ENCODE measurements at regions not wholly inside any gene's neighbourhood (a gene's known extent, or its start where the extent isn't known, plus 50 kb on each side); places are given as distances from the start of the nearest gene placed in this dataset.

DNA sequence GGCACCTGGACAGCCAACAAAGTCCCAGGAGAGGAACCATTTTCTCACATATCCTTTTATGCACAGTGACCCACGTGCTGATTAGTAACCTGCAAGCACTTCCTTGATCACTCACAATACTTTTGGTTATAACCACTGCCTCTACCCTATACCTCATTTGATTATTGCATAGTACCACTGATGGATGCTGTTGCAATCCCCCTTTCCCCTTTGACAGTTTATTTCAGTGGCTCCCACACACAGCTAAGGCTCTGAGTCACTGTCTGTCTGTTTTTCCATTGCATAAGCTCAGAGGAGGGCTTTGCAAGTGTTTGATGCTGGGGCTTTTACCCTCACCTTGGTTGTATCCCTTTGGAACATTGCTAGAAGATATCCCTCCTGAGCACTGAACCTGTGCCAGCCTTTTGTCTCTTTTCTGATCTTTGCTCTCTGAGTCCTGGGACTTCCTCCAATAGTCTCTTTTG, 101.7 kb upstream of the RBBP8 start:
- H3K36me3 Mint-ChIP-seq = no peaks in the 10 kb centered on the region
- H3K4me1 ChIP-seq (ENCODE audit: control insufficient read depth in 1 of 2, extremely low read depth in 1 of 2, insufficient read depth in 2 of 2, low read length in 2 of 2) = no peaks in the 10 kb centered on the region
- H3K4me1 Mint-ChIP-seq = no peaks in the 10 kb centered on the region
- H3K9me3 Mint-ChIP-seq = peaks cover 0 to 8% (median 0%) of the 10 kb centered on the region in 3 donors
- CTCF ChIA-PET = no interaction called here
- H3K27ac Mint-ChIP-seq = no peak overlapping the region
- ATAC-seq (replicated peaks in 1 of 4) = no peak
- H3K4me3 Mint-ChIP-seq = no peak overlapping the region
- no peaks in the 10 kb centered on the region for H3K36me3 ChIP-seq (ENCODE audit: control insufficient read depth in 2 of 2, extremely low read depth in 1 of 2, insufficient read depth in 1 of 2, low read length in 1 of 2)
- no peak overlapping the region for H3K4me3 ChIP-seq (ENCODE audit: control insufficient read depth in 1 of 2, extremely low read depth in 1 of 2, low read length in 1 of 2)
- DNase-seq = no peak
- POLR2A ChIA-PET = no interaction called here
- H3K9me3 ChIP-seq = no peaks in the 10 kb centered on the region
- 0% methylated on average over 1 of the region's 1 CpG for WGBS (ENCODE audit: insufficient coverage)
- H3K27me3 ChIP-seq (replicated peaks in 1 of 2; ENCODE audit: control insufficient read depth in 2 of 2, extremely low read depth in 1 of 2, insufficient read depth in 2 of 2, low read length in 1 of 2) = no peaks in the 10 kb centered on the region
- peaks cover 33 to 35% of the 10 kb centered on the region in 2 donors for H3K27me3 Mint-ChIP-seq
- H3K27ac ChIP-seq (ENCODE audit: low read length) = no peak overlapping the region

DNA sequence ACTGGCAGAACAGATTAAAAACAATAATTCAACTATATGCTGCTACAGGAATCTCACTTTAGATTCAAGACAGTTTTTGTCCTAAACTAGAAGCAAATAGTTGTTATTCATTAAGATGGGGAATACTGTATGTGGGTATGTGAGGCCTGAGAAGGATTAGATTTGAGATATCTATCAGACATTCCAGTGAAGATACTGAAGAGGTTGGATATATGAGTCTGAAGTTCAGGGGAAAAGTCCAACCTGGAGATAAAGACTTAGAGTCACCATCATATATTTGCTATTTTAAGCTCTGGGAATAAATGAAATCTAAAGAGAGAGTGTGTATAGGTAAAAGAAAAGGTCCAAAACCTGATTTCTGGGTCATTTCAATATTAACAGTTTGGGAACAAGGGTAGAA, 96.2 kb upstream of the RBBP8 start:
- H3K9me3 ChIP-seq = no peaks in the 10 kb centered on the region
- POLR2A ChIA-PET = no interaction called here
- Mint-ChIP-seq H3K27me3 (peaks cover 9 to 10% of the 10 kb centered on the region in 2 donors), H3K9me3 (no peaks in the 10 kb centered on the region), H3K27ac (no peak overlapping the region), H3K4me3 (no peak overlapping the region), H3K4me1 (no peaks in the 10 kb centered on the region), H3K36me3 (no peaks in the 10 kb centered on the region)
- DNase-seq (no peak), ATAC-seq (replicated peaks in 1 of 4) (no peak)
- no peaks in the 10 kb centered on the region for H3K27me3 ChIP-seq (replicated peaks in 1 of 2; ENCODE audit: control insufficient read depth in 2 of 2, extremely low read depth in 1 of 2, insufficient read depth in 2 of 2, low read length in 1 of 2)
- H3K4me1 ChIP-seq (ENCODE audit: control insufficient read depth in 1 of 2, extremely low read depth in 1 of 2, insufficient read depth in 2 of 2, low read length in 2 of 2) = peaks cover 0 to 4% of the 10 kb centered on the region in 2 experiments
- no peak overlapping the region for H3K27ac ChIP-seq (ENCODE audit: low read length)
- CTCF ChIA-PET = no interaction called here
- H3K36me3 ChIP-seq (ENCODE audit: control insufficient read depth in 2 of 2, extremely low read depth in 1 of 2, insufficient read depth in 1 of 2, low read length in 1 of 2) = no peaks in the 10 kb centered on the region
- H3K4me3 ChIP-seq (ENCODE audit: control insufficient read depth in 1 of 2, extremely low read depth in 1 of 2, low read length in 1 of 2) = no peak overlapping the region

DNA sequence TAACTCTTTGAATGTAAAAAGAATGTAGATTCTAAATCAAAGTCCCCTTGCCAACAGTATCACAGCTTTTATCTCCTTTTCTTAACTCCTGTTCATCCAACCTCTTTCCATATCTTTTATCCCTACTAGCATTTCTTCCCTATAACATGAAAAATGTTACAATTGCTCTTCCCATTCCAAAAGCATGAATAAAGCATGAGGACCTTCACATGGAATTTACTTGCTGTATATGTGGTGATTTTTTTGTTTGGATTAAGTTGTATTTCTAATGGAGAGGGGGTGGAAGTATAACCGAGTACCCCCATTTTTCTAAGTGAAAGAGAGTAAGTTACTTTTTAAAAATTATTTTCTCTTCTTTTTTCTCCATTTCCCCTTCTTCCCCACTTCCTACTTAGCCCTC, 94.9 kb upstream of the RBBP8 start:
- Histone ChIP-seq H3K27me3 (replicated peaks in 1 of 2; ENCODE audit: control insufficient read depth in 2 of 2, extremely low read depth in 1 of 2, insufficient read depth in 2 of 2, low read length in 1 of 2) (no peaks in the 10 kb centered on the region), H3K4me3 (ENCODE audit: control insufficient read depth in 1 of 2, extremely low read depth in 1 of 2, low read length in 1 of 2) (no peak overlapping the region), H3K36me3 (ENCODE audit: control insufficient read depth in 2 of 2, extremely low read depth in 1 of 2, insufficient read depth in 1 of 2, low read length in 1 of 2) (no peaks in the 10 kb centered on the region), H3K4me1 (ENCODE audit: control insufficient read depth in 1 of 2, extremely low read depth in 1 of 2, insufficient read depth in 2 of 2, low read length in 2 of 2) (peaks cover 0 to 4% of the 10 kb centered on the region in 2 experiments), H3K9me3 (no peaks in the 10 kb centered on the region), H3K27ac (ENCODE audit: low read length) (no peak overlapping the region)
- CTCF ChIA-PET = no interaction called here
- no CpG with 5 or more reads among the region's 1 CpG for WGBS (ENCODE audit: insufficient coverage)
- Mint-ChIP-seq H3K27me3 (peaks cover 3 to 6% of the 10 kb centered on the region in 2 donors), H3K27ac (no peak overlapping the region), H3K9me3 (no peaks in the 10 kb centered on the region), H3K36me3 (no peaks in the 10 kb centered on the region), H3K4me1 (no peaks in the 10 kb centered on the region), H3K4me3 (no peak overlapping the region)
- POLR2A ChIA-PET = no interaction called here
- ATAC-seq (replicated peaks in 1 of 4) (no peak), DNase-seq (no peak)

DNA sequence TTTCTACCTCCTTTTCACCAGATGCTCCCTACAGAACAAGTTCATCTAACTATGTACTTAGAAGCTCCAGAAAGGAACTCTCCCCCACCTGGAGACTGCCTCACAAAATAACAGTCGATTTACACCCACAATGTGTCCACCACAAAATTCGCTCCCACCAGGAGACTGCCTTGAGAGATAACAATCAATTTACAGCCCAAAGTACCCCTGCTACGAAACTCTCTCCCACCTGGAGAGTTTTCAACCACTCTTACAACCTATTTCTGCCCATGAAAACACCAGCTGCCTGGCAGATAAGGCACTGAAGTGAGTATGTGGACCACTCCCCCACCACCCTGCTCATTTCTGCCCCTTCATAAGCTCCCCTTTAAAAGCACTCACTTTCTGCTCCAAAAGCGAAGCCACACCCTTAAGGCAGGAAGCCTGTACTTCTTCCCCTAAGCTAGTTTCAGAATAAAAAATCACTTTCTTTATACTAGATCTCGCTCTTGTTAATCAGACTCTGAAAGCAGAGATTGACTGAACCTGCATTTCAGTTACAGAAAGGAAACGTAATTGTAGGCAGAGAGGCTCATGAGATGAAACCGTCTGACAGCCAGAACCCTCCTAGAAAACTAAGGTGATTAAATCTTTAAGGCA, 94.4 kb upstream of the RBBP8 start:
- Histone ChIP-seq H3K27ac (ENCODE audit: low read length) (no peak overlapping the region), H3K36me3 (ENCODE audit: control insufficient read depth in 2 of 2, extremely low read depth in 1 of 2, insufficient read depth in 1 of 2, low read length in 1 of 2) (no peaks in the 10 kb centered on the region), H3K9me3 (no peaks in the 10 kb centered on the region), H3K4me1 (ENCODE audit: control insufficient read depth in 1 of 2, extremely low read depth in 1 of 2, insufficient read depth in 2 of 2, low read length in 2 of 2) (peaks cover 0 to 4% of the 10 kb centered on the region in 2 experiments), H3K27me3 (replicated peaks in 1 of 2; ENCODE audit: control insufficient read depth in 2 of 2, extremely low read depth in 1 of 2, insufficient read depth in 2 of 2, low read length in 1 of 2) (no peaks in the 10 kb centered on the region), H3K4me3 (ENCODE audit: control insufficient read depth in 1 of 2, extremely low read depth in 1 of 2, low read length in 1 of 2) (no peak overlapping the region)
- Mint-ChIP-seq H3K27ac (no peak overlapping the region), H3K36me3 (no peaks in the 10 kb centered on the region), H3K9me3 (no peaks in the 10 kb centered on the region), H3K27me3 (peaks cover 0 to 6% of the 10 kb centered on the region in 2 donors), H3K4me1 (no peaks in the 10 kb centered on the region), H3K4me3 (no peak overlapping the region)
- DNase-seq = no peak
- POLR2A ChIA-PET = no interaction called here
- 28% methylated on average over 4 of the region's 7 CpGs for WGBS (ENCODE audit: insufficient coverage)
- CTCF ChIA-PET = interaction anchor here in 1 of 2 donors (0.7 kb wide), 1 partner anchor 40 kb away, joined by 3 read pairs; no protein-coding TSS in a partner anchor
- peak in 1 of 4 experiments; percentile 20 for ATAC-seq (replicated peaks in 1 of 4)

DNA sequence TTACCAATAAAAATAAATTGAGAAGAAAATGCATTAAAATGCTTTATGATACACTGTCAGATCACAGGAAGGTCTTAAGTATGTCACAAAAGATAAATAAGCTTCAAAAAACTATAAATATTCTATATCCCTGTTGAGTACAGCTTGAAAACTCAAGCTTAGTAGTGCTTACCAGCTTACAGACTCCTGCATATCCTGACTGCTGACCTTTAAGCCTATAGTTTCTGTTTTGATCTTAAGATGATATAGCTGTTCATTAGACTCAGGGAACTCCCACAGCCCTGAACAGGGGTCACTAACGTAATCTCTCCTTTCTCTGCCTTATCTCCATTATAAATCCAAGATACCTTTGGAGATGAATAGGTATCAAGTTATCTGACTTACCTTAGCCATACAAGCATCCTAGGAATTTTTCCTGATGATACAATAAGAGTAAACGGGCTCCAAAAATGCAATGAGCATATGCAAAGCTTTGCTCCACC, 93.7 kb upstream of the RBBP8 start:
- DNase-seq (no peak), ATAC-seq (replicated peaks in 1 of 4) (no peak)
- Histone ChIP-seq H3K36me3 (ENCODE audit: control insufficient read depth in 2 of 2, extremely low read depth in 1 of 2, insufficient read depth in 1 of 2, low read length in 1 of 2) (no peaks in the 10 kb centered on the region), H3K4me3 (ENCODE audit: control insufficient read depth in 1 of 2, extremely low read depth in 1 of 2, low read length in 1 of 2) (no peak overlapping the region), H3K4me1 (ENCODE audit: control insufficient read depth in 1 of 2, extremely low read depth in 1 of 2, insufficient read depth in 2 of 2, low read length in 2 of 2) (peaks cover 0 to 4% of the 10 kb centered on the region in 2 experiments), H3K27ac (ENCODE audit: low read length) (no peak overlapping the region), H3K27me3 (replicated peaks in 1 of 2; ENCODE audit: control insufficient read depth in 2 of 2, extremely low read depth in 1 of 2, insufficient read depth in 2 of 2, low read length in 1 of 2) (no peaks in the 10 kb centered on the region), H3K9me3 (no peaks in the 10 kb centered on the region)
- Mint-ChIP-seq H3K9me3 (no peaks in the 10 kb centered on the region), H3K36me3 (no peaks in the 10 kb centered on the region), H3K4me3 (no peak overlapping the region), H3K27ac (no peak overlapping the region), H3K4me1 (no peaks in the 10 kb centered on the region), H3K27me3 (peaks cover 0 to 6% of the 10 kb centered on the region in 2 donors)
- WGBS (ENCODE audit: insufficient coverage) = no CpG with 5 or more reads among the region's 2 CpGs
- ChIA-PET POLR2A (no interaction called here), CTCF (interaction anchor here in 1 of 2 donors (0.6 to 0.7 kb wide), 2 partner anchors 40 to 118 kb away, joined by 3 to 5 read pairs; no protein-coding TSS in a partner anchor)

DNA sequence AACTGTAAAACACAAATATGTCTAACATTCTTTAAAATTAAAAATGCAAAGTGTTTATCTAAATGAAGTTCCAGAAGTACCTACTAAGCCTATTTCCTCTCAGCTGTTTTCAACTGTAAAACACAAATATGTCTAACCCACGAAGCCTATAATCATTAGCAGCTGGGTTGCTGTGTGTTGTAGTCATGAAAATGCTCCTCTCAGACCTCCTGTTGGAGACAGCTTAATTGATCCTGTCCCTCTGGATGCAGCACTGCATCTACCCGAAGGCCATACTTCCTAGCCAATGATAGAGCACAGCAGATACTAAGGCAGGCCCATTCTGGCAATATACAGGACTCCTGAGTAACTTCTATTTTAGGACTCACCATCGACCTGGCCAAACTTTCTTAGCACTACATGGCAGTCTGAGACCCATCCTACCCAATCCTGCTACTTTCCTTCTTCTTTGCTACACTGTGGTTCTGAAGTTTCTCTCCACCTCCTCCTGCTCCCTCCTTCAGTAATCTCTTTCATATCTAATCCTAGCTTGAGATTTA, 92.5 kb upstream of the RBBP8 start:
- H3K9me3 ChIP-seq = no peaks in the 10 kb centered on the region
- ChIA-PET POLR2A (no interaction called here), CTCF (no interaction called here)
- peaks cover 0 to 4% of the 10 kb centered on the region in 2 experiments for H3K4me1 ChIP-seq (ENCODE audit: control insufficient read depth in 1 of 2, extremely low read depth in 1 of 2, insufficient read depth in 2 of 2, low read length in 2 of 2)
- H3K4me1 Mint-ChIP-seq = no peaks in the 10 kb centered on the region
- no peaks in the 10 kb centered on the region for H3K36me3 ChIP-seq (ENCODE audit: control insufficient read depth in 2 of 2, extremely low read depth in 1 of 2, insufficient read depth in 1 of 2, low read length in 1 of 2)
- WGBS (ENCODE audit: insufficient coverage) = 67% methylated on average over 2 of the region's 3 CpGs
- H3K4me3 ChIP-seq (ENCODE audit: control insufficient read depth in 1 of 2, extremely low read depth in 1 of 2, low read length in 1 of 2) = no peak overlapping the region
- no peak for DNase-seq
- H3K4me3 Mint-ChIP-seq = no peak overlapping the region
- H3K9me3 Mint-ChIP-seq = no peaks in the 10 kb centered on the region
- no peak overlapping the region for H3K27ac Mint-ChIP-seq
- no peak for ATAC-seq (replicated peaks in 1 of 4)
- H3K27me3 ChIP-seq (replicated peaks in 1 of 2; ENCODE audit: control insufficient read depth in 2 of 2, extremely low read depth in 1 of 2, insufficient read depth in 2 of 2, low read length in 1 of 2) = no peaks in the 10 kb centered on the region
- peaks cover 0 to under 1% of the 10 kb centered on the region in 2 donors for H3K27me3 Mint-ChIP-seq
- no peak overlapping the region for H3K27ac ChIP-seq (ENCODE audit: low read length)
- H3K36me3 Mint-ChIP-seq = no peaks in the 10 kb centered on the region
